ENCODE measurements at regions not wholly inside any gene's neighbourhood (a gene's known extent, or its start where the extent isn't known, plus 50 kb on each side); places are given as distances from the start of the nearest gene placed in this dataset.
"Not testable (repeated sequence)": the region's sequence is repeated elsewhere in the genome, so short reads cannot be mapped to it uniquely, and the experiment has no call there.

GRCh38 chrX:146614663-146615478 lies 194.7 kb upstream of the CXorf51B start:
- no peaks in the 10 kb centered on the region for H3K27me3 ChIP-seq (ENCODE audit: insufficient read depth, low read length)
- no peaks in the 10 kb centered on the region for H3K9me3 Mint-ChIP-seq (ENCODE audit: unreplicated experiment)
- H2AFZ ChIP-seq (ENCODE audit: low read depth, low read length), result no peak overlapping the region
- H3K27me3 Mint-ChIP-seq (ENCODE audit: low read depth, unreplicated experiment), result no peaks in the 10 kb centered on the region
- H3K4me3 Mint-ChIP-seq (ENCODE audit: unreplicated experiment), result no peak overlapping the region
- no peak overlapping the region for H3K27ac ChIP-seq (ENCODE audit: low read depth, low read length)
- H3K36me3 Mint-ChIP-seq (ENCODE audit: low read depth, unreplicated experiment), result no peaks in the 10 kb centered on the region
- H3K36me3 ChIP-seq (ENCODE audit: insufficient read depth, low read length), result no peaks in the 10 kb centered on the region
- no peak overlapping the region for H3K9ac ChIP-seq (ENCODE audit: low read length)
- H3K27ac Mint-ChIP-seq (ENCODE audit: unreplicated experiment), result no peak overlapping the region
- FAIRE-seq, result no peak
- H3K79me2 ChIP-seq (ENCODE audit: insufficient read depth, low read length), result no peaks in the 10 kb centered on the region
- H3K4me1 ChIP-seq (ENCODE audit: insufficient read depth, low read length), result no peaks in the 10 kb centered on the region
- no peak overlapping the region for H3K4me2 ChIP-seq (ENCODE audit: low read length)
- TF ChIP-seq CTCF (IDR thresholded peaks at IDR 0.05; ENCODE audit: insufficient read depth, low read depth, low read length), result no peak
- no peak for TF ChIP-seq EZH2 (IDR thresholded peaks at IDR 0.05; ENCODE audit: insufficient read depth, low read length)
- no peaks in the 10 kb centered on the region for H4K20me1 ChIP-seq (ENCODE audit: insufficient read depth, low read length)
- no peaks in the 10 kb centered on the region for H3K9me3 ChIP-seq (ENCODE audit: insufficient read depth, low read depth, low read length)
- no peaks in the 10 kb centered on the region for H3K4me1 Mint-ChIP-seq (ENCODE audit: low read depth, unreplicated experiment)
- no peak overlapping the region for H3K4me3 ChIP-seq (ENCODE audit: insufficient read depth, low read depth, low read length)
- DNase-seq (ENCODE audit: low read depth), result no peak

GRCh38 chrX:146615628-146616348 lies 193.8 kb upstream of the CXorf51B start:
- Histone ChIP-seq H4K20me1 (ENCODE audit: insufficient read depth, low read length) (no peaks in the 10 kb centered on the region), H3K36me3 (ENCODE audit: insufficient read depth, low read length) (no peaks in the 10 kb centered on the region), H3K4me2 (ENCODE audit: low read length) (no peak overlapping the region), H2AFZ (ENCODE audit: low read depth, low read length) (no peak overlapping the region), H3K27ac (ENCODE audit: low read depth, low read length) (no peak overlapping the region), H3K4me3 (ENCODE audit: insufficient read depth, low read depth, low read length) (no peak overlapping the region), H3K79me2 (ENCODE audit: insufficient read depth, low read length) (no peaks in the 10 kb centered on the region), H3K9ac (ENCODE audit: low read length) (no peak overlapping the region), H3K9me3 (ENCODE audit: insufficient read depth, low read depth, low read length) (no peaks in the 10 kb centered on the region), H3K27me3 (ENCODE audit: insufficient read depth, low read length) (no peaks in the 10 kb centered on the region), H3K4me1 (ENCODE audit: insufficient read depth, low read length) (no peaks in the 10 kb centered on the region)
- no peak for TF ChIP-seq EZH2 (IDR thresholded peaks at IDR 0.05; ENCODE audit: insufficient read depth, low read length)
- no peak for TF ChIP-seq CTCF (IDR thresholded peaks at IDR 0.05; ENCODE audit: insufficient read depth, low read depth, low read length)
- no peaks in the 10 kb centered on the region for H3K36me3 Mint-ChIP-seq (ENCODE audit: low read depth, unreplicated experiment)
- DNase-seq (ENCODE audit: low read depth) (no peak), FAIRE-seq (no peak)
- H3K4me1 Mint-ChIP-seq (ENCODE audit: low read depth, unreplicated experiment), result no peaks in the 10 kb centered on the region
- no peaks in the 10 kb centered on the region for H3K27me3 Mint-ChIP-seq (ENCODE audit: low read depth, unreplicated experiment)
- no peak overlapping the region for H3K4me3 Mint-ChIP-seq (ENCODE audit: unreplicated experiment)
- H3K27ac Mint-ChIP-seq (ENCODE audit: unreplicated experiment), result no peak overlapping the region
- no peaks in the 10 kb centered on the region for H3K9me3 Mint-ChIP-seq (ENCODE audit: unreplicated experiment)

GRCh38 chrX:146619943-146620342 lies 189.6 kb upstream of the CXorf51B start:
- not testable (repeated sequence) for H3K36me3 Mint-ChIP-seq (ENCODE audit: low read depth, unreplicated experiment); H3K36me3 ChIP-seq (ENCODE audit: insufficient read depth, low read length); H3K4me2 ChIP-seq (ENCODE audit: low read length); H3K27ac Mint-ChIP-seq (ENCODE audit: unreplicated experiment); H3K4me3 Mint-ChIP-seq (ENCODE audit: unreplicated experiment); H3K4me1 Mint-ChIP-seq (ENCODE audit: low read depth, unreplicated experiment); H3K79me2 ChIP-seq (ENCODE audit: insufficient read depth, low read length); DNase-seq (ENCODE audit: low read depth); H3K4me1 ChIP-seq (ENCODE audit: insufficient read depth, low read length); H3K27me3 Mint-ChIP-seq (ENCODE audit: low read depth, unreplicated experiment); H2AFZ ChIP-seq (ENCODE audit: low read depth, low read length); H3K27ac ChIP-seq (ENCODE audit: low read depth, low read length); H3K4me3 ChIP-seq (ENCODE audit: insufficient read depth, low read depth, low read length); FAIRE-seq; H3K9ac ChIP-seq (ENCODE audit: low read length); H3K9me3 ChIP-seq (ENCODE audit: insufficient read depth, low read depth, low read length); H3K9me3 Mint-ChIP-seq (ENCODE audit: unreplicated experiment); H3K27me3 ChIP-seq (ENCODE audit: insufficient read depth, low read length); H4K20me1 ChIP-seq (ENCODE audit: insufficient read depth, low read length)

Measured in astrocyte (in vitro differentiated cells and primary cell).